ENCODE measurements at regions not wholly inside any gene's neighbourhood (a gene's known extent, or its start where the extent isn't known, plus 50 kb on each side); places are given as distances from the start of the nearest gene placed in this dataset.

GRCh38 chr7:80302078-80302477 is 167.4 kb downstream of the GNAI1 start:
- no peak for TF ChIP-seq CTCF (conservative IDR thresholded peaks at IDR 0.05; ENCODE audit: low read length)
- TF ChIP-seq EZH2phosphoT487 (IDR thresholded peaks at IDR 0.05; ENCODE audit: borderline replicate concordance, low read depth, low read length): no peak

Measured in OCI-LY7 (cell line).